GM23248 (cell line): ENCODE measurements at regions not wholly inside any gene's neighbourhood (a gene's known extent, or its start where the extent isn't known, plus 50 kb on each side); places are given as distances from the start of the nearest gene placed in this dataset.

Experiments used
- EZH2 ChIP-seq: fragments of 200-600 bp; sonication (generic); IDR thresholded peaks from 2 replicates; pipeline ENCODE4 v1.6.1; 2018; ENCODE audit warnings: antibody characterized with exemption, mild to moderate bottlenecking; ENCODE audit not compliant: insufficient read depth, poor library complexity, severe bottlenecking
- EZH2phosphoT487 ChIP-seq: fragments of 200-600 bp; sonication (generic); IDR thresholded peaks from 2 replicates; pipeline ENCODE4 v1.6.1; 2018; ENCODE audit warnings: antibody characterized with exemption, moderate library complexity, mild to moderate bottlenecking, low read depth; ENCODE audit not compliant: insufficient read depth

- TF ChIP-seq EZH2phosphoT487 (no peak), EZH2 (no peak)
These were observed 165.9 kb downstream of the POLR2M start for GRCh38 chr15:57872281-57873030.
